Muscle of leg (tissue), 3 donors: ENCODE measurements at regions not wholly inside any gene's neighbourhood (a gene's known extent, or its start where the extent isn't known, plus 50 kb on each side); places are given as distances from the start of the nearest gene placed in this dataset.

Source experiments
- DNase-seq: peaks from one replicate; pipeline ENCODE4 v3.0.0; 2013
- H3K27ac ChIP-seq: one replicate; pipeline ENCODE4 v1.5.1; 2013; ENCODE audit warnings: mild to moderate bottlenecking, low read length, control low read depth
- H3K27me3 ChIP-seq: one replicate; pipeline ENCODE4 v1.6.1; 2013; ENCODE audit warnings: low read length; ENCODE audit not compliant: control insufficient read depth, insufficient read depth
- H3K36me3 ChIP-seq: one replicate; pipeline ENCODE4 v1.6.1; 2013; ENCODE audit warnings: low read length; ENCODE audit not compliant: control insufficient read depth, insufficient read depth
- H3K4me1 ChIP-seq: one replicate; pipeline ENCODE4 v1.6.1; 2013; ENCODE audit warnings: low read length; ENCODE audit not compliant: control insufficient read depth, insufficient read depth
- H3K4me3 ChIP-seq: one replicate; pipeline ENCODE4 v1.5.1; 2013; ENCODE audit warnings: low read length, control low read depth
- H3K9me3 ChIP-seq: replicated peaks from 2 replicates; pipeline ENCODE4 v1.6.1; 2013; ENCODE audit warnings: low read depth, low read length; ENCODE audit not compliant: control insufficient read depth
- WGBS: methylation state at CpG from one replicate; pipeline ENCODE4 v1.1.5; 2013; ENCODE audit warnings: missing lambda C conversion rate; ENCODE audit not compliant: insufficient coverage; 5-methylcytosine and 5-hydroxymethylcytosine counted together

GRCh38 chr6:169981969-169982368 is 230.5 kb downstream of the ERMARD start:
- Histone ChIP-seq H3K9me3 (no peaks in the 10 kb centered on the region), H3K4me3 (no peak overlapping the region), H3K4me1 (peaks cover 3% of the 10 kb centered on the region), H3K27ac (no peak overlapping the region), H3K36me3 (no peaks in the 10 kb centered on the region), H3K27me3 (peaks cover 2% of the 10 kb centered on the region)
- no peak for DNase-seq
- WGBS = no CpG with 5 or more reads among the region's 7 CpGs

GRCh38 chr6:169981568-169981967 is 230.1 kb downstream of the ERMARD start:
- H3K27me3 ChIP-seq = peaks cover 2% of the 10 kb centered on the region

GRCh38 chr6:169980826-169981450 is 229.5 kb downstream of the ERMARD start:
- no peak for DNase-seq
- H3K27ac ChIP-seq = no peak overlapping the region
- peaks cover 4% of the 10 kb centered on the region for H3K27me3 ChIP-seq
- no peaks in the 10 kb centered on the region for H3K9me3 ChIP-seq
- no peaks in the 10 kb centered on the region for H3K36me3 ChIP-seq
- 82% methylated on average over 5 of the region's 14 CpGs for WGBS
- peaks cover 3% of the 10 kb centered on the region for H3K4me1 ChIP-seq
- H3K4me3 ChIP-seq = no peak overlapping the region

More at GRCh38 chr6:169981568-169981967, 230.1 kb downstream of the ERMARD start:
- Histone ChIP-seq H3K36me3 (no peaks in the 10 kb centered on the region), H3K4me1 (peaks cover 3% of the 10 kb centered on the region), H3K4me3 (no peak overlapping the region), H3K27ac (no peak overlapping the region), H3K9me3 (no peaks in the 10 kb centered on the region)
- DNase-seq = no peak
- 92% methylated on average over 6 of the region's 6 CpGs for WGBS

- Histone ChIP-seq H3K4me1 (peaks cover 9% of the 10 kb centered on the region), H3K9me3 (no peaks in the 10 kb centered on the region), H3K27ac (no peak overlapping the region), H3K27me3 (peaks cover 4% of the 10 kb centered on the region), H3K36me3 (no peaks in the 10 kb centered on the region), H3K4me3 (no peak overlapping the region)
- DNase-seq = no peak
- 63% methylated on average over 9 of the region's 14 CpGs for WGBS
Observed at GRCh38 chr6:169979873-169980432, 228.5 kb downstream of the ERMARD start.

GRCh38 chr6:169978615-169979161 is 227.3 kb downstream of the ERMARD start:
- H3K27me3 ChIP-seq = peaks cover 4% of the 10 kb centered on the region
- 67% methylated on average over 25 of the region's 26 CpGs for WGBS
- H3K4me3 ChIP-seq = no peak overlapping the region

GRCh38 chr6:169977434-169978265 is 226.2 kb downstream of the ERMARD start:
- H3K9me3 ChIP-seq = no peaks in the 10 kb centered on the region
- no peak for DNase-seq
- H3K27ac ChIP-seq = no peak overlapping the region
- H3K27me3 ChIP-seq = peaks cover 4% of the 10 kb centered on the region
- no peak overlapping the region for H3K4me3 ChIP-seq
- WGBS = 88% methylated on average over 25 of the region's 28 CpGs
- H3K4me1 ChIP-seq = peaks cover 9% of the 10 kb centered on the region
- H3K36me3 ChIP-seq = no peaks in the 10 kb centered on the region

More at GRCh38 chr6:169978615-169979161, 227.3 kb downstream of the ERMARD start:
- no peaks in the 10 kb centered on the region for H3K9me3 ChIP-seq
- peaks cover 9% of the 10 kb centered on the region for H3K4me1 ChIP-seq
- peak; percentile 18 for DNase-seq
- H3K36me3 ChIP-seq = no peaks in the 10 kb centered on the region
- H3K27ac ChIP-seq = no peak overlapping the region

- 79% methylated on average over 23 of the region's 31 CpGs for WGBS
Observed at GRCh38 chr6:169976301-169977081, 225.1 kb downstream of the ERMARD start.

GRCh38 chr6:169975701-169976100 is 224.3 kb downstream of the ERMARD start:
- Histone ChIP-seq H3K27me3 (peaks cover 4% of the 10 kb centered on the region), H3K27ac (no peak overlapping the region), H3K4me1 (peaks cover 9% of the 10 kb centered on the region), H3K36me3 (no peaks in the 10 kb centered on the region), H3K9me3 (no peaks in the 10 kb centered on the region), H3K4me3 (no peak overlapping the region)
- no peak for DNase-seq
- WGBS = 82% methylated on average over 9 of the region's 10 CpGs

More at GRCh38 chr6:169976301-169977081, 225.1 kb downstream of the ERMARD start:
- no peak overlapping the region for H3K27ac ChIP-seq
- peaks cover 9% of the 10 kb centered on the region for H3K4me1 ChIP-seq
- H3K27me3 ChIP-seq = peaks cover 4% of the 10 kb centered on the region
- DNase-seq = no peak
- no peak overlapping the region for H3K4me3 ChIP-seq
- H3K9me3 ChIP-seq = no peaks in the 10 kb centered on the region
- no peaks in the 10 kb centered on the region for H3K36me3 ChIP-seq

GRCh38 chr6:169975286-169975685 is 223.9 kb downstream of the ERMARD start:
- no peaks in the 10 kb centered on the region for H3K36me3 ChIP-seq
- WGBS = 74% methylated on average over 14 of the region's 14 CpGs
- H3K9me3 ChIP-seq = no peaks in the 10 kb centered on the region
- peaks cover 4% of the 10 kb centered on the region for H3K27me3 ChIP-seq
- H3K27ac ChIP-seq = no peak overlapping the region
- DNase-seq = peak; percentile 20
- peaks cover 9% of the 10 kb centered on the region for H3K4me1 ChIP-seq
- no peak overlapping the region for H3K4me3 ChIP-seq
